ENCODE measurements at regions not wholly inside any gene's neighbourhood (a gene's known extent, or its start where the extent isn't known, plus 50 kb on each side); places are given as distances from the start of the nearest gene placed in this dataset.

DNA sequence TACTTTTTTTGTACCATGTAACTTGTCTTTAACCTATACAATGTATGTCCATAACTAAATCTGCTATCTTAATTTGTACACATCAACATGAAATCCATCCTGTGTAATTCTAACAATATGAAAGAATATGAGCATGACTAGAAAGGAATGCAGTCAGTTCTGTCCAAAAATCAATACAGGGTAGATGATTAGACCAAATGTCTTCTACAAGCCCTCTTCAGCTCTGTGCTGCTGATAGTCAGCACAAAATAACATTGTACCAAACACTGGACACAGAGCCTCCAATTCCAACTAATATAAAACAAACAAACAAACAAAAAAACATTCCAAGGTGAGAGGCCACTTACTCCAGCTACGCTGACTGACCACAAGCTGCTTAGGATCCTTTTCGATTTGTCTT is 301.4 kb upstream of the IRAK1BP1 start:
- CTCF ChIA-PET: no interaction called here

GRCh38 chr6:78570044-78570443 is 297.3 kb upstream of the IRAK1BP1 start:
- POLR2A ChIA-PET: no interaction called here

More for the DNA sequence above, 301.4 kb upstream of the IRAK1BP1 start:
- POLR2A ChIA-PET: no interaction called here

DNA sequence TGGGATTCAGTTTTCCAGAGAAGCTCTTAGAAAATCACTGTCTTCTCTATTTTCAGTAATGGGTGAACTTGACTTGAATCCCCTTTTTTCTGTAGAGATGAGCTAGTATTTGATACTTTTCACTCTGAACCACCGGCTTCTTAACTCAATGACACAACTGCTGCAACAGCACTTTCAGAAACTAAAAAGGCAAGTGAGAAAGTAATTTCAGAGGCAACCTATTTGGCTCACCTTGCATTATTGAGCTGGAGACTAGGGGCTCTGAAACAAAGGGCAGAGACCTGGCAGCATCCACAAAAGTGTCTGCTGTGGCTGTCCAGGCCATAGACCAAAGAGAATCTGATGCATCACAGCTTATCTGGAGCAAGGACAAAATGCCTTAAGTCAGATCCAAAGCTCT is 289.8 kb upstream of the IRAK1BP1 start:
- ChIA-PET CTCF (no interaction called here), POLR2A (no interaction called here)

More at GRCh38 chr6:78570044-78570443, 297.3 kb upstream of the IRAK1BP1 start:
- CTCF ChIA-PET: no interaction called here

DNA sequence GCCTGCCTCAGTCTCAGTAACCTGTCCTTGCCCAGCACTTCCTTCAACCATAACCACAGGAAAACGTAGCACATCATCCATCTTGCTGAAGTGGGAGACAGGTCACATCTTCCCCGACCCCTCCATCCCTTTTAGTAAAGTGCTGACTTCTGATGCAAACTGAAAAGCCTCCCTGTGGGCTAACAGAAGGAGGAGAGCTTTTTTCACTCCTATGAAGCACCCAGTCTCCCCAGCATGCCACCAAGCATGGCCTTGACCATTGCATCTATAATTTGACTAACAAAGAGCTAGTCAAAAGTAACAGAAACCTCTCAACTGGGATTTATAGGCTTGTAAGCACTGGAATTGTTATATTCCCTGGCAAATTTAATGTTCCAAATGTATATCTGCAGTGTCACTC is 288.9 kb upstream of the IRAK1BP1 start:
- ChIA-PET POLR2A (no interaction called here), CTCF (no interaction called here)

DNA sequence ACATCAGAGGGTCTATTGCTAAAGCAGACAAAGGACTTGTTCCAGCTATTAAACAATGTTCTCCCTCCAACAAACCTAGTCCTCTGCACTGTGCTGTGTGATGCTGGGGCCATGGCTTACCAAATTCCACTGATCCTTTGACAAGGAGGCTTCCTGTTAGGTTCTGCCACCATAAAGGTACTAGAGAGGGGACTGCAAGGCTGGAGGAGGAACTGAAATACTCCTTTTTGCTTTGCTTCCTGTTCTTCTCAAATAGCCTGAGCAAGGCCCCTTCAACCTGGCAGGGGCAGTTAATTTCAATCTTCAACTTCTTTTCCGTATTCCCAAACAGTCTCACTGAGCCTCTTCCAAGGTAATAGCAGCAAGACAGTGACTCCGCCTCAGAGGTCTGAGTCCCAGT is 286.4 kb upstream of the IRAK1BP1 start:
- CTCF ChIA-PET: no interaction called here

DNA sequence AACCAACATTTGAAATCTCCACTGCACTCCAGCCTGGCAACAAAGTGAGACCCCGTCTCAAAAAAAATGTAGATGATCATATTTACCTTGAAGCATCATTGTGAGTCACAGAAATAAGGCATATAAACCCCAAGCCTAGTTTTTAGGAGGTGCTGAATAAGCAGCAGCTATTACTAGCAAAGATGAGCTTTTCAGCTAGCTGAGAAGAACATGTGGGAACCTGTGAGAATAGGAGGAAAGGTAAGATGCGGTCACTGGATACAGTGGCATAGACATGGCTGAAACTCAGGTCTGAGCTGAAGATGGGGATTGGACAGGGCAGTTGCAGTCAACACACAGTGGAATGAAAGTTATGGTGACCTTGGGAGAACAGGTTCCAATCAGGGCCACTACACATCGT is 284.3 kb upstream of the IRAK1BP1 start:
- POLR2A ChIA-PET: no interaction called here
- CTCF ChIA-PET: no interaction called here

More for the DNA sequence above, 286.4 kb upstream of the IRAK1BP1 start:
- POLR2A ChIA-PET: no interaction called here

GRCh38 chr6:78589436-78589835 is 277.9 kb upstream of the IRAK1BP1 start:
- ChIA-PET CTCF (no interaction called here), POLR2A (no interaction called here)

DNA sequence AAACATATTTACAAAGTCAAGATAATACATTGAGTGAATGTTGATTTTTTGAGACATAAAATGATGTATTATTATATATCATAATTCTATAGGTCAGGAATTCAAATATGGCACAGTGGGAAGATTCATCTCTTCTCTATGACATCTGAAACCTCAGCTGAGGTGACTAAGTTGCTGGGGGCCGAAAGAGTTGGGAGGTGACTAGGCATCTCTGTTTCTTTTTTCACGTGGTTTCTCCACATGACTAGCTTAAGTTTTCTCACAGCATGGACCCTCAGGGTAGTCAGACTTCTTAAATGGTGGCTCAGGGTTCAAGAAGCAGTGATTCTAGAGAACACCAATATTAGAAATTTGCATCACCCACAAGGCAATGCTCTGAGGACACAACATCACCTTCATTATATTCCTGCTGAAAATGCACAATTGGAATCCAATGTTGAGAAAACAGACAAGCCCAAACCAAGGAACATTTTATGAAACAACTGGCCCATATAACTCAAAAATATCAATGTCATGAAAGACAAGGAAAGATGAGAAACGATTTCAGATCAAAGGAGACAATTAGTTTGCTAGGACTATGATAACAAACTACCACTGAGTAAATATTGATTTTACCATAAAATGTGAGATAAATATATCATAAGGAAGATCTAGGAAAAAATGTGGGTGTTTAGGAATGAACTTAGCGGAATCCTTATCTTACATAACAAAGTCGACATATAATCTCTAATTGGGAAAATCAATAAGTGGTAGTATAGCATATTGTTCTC is 273.3 kb upstream of the IRAK1BP1 start:
- POLR2A ChIA-PET: no interaction called here
- CTCF ChIA-PET: no interaction called here

- CTCF ChIA-PET: no interaction called here
- POLR2A ChIA-PET: no interaction called here
Measured at GRCh38 chr6:78594668-78595066, 272.7 kb upstream of the IRAK1BP1 start.

- CTCF ChIA-PET: no interaction called here
- POLR2A ChIA-PET: no interaction called here
Measured at GRCh38 chr6:78597966-78598365, 269.4 kb upstream of the IRAK1BP1 start.

GRCh38 chr6:78598966-78599365 is 268.4 kb upstream of the IRAK1BP1 start:
- POLR2A ChIA-PET: no interaction called here
- CTCF ChIA-PET: no interaction called here

- POLR2A ChIA-PET: no interaction called here
- CTCF ChIA-PET: no interaction called here
Measured at GRCh38 chr6:78599526-78599925, 267.8 kb upstream of the IRAK1BP1 start.

GRCh38 chr6:78605909-78606446 is 261.4 kb upstream of the IRAK1BP1 start:
- ChIA-PET POLR2A (no interaction called here), CTCF (no interaction called here)

DNA sequence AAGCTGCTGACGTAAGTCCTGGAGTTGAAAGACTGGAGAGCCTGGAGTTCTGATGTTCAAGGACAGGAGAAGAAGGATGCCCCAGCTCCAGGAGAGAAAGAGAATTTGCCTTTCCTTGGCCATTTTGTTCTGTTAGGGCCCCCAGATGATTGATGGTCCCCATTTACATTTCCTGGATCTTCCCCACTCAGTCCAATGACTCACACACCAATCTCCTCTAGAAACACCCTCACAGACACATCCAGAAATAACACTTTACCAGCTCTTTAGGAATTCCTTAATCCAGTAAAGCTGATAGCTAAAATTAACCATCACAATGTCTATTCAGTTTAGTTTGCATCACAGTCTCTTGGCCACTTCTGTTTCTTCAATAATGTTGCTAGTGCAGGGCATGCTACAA is 260.2 kb upstream of the IRAK1BP1 start:
- ChIA-PET POLR2A (no interaction called here), CTCF (no interaction called here)

- CTCF ChIA-PET: no interaction called here
- POLR2A ChIA-PET: no interaction called here
Measured at GRCh38 chr6:78611102-78611620, 256.2 kb upstream of the IRAK1BP1 start.

GRCh38 chr6:78611886-78612480 is 255.4 kb upstream of the IRAK1BP1 start:
- ChIA-PET POLR2A (no interaction called here), CTCF (no interaction called here)

GRCh38 chr6:78614961-78615360 is 252.4 kb upstream of the IRAK1BP1 start:
- ChIA-PET POLR2A (no interaction called here), CTCF (no interaction called here)

DNA sequence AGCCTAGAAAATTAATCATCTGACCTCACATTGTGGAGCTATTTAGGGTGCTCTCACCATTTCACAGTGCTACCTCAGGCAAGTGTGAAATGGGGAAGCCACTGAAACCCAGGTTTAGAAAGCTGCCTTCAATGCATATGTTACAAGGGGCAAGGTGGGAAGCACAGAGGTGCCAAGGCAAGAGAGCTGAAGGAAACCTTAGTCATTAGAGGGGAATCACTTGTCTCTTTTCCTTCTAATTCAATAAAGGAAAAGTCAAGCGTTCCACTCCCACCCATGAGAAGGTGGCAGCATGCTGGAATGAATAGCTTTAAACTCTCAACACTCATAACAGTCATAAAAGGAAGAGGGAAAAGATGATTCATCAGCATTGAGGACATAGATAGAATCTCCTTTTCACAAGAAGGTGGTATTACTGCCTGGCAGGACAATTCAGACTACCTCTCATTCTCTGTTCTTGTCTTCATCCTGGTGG is 251.9 kb upstream of the IRAK1BP1 start:
- ChIA-PET CTCF (no interaction called here), POLR2A (no interaction called here)

DNA sequence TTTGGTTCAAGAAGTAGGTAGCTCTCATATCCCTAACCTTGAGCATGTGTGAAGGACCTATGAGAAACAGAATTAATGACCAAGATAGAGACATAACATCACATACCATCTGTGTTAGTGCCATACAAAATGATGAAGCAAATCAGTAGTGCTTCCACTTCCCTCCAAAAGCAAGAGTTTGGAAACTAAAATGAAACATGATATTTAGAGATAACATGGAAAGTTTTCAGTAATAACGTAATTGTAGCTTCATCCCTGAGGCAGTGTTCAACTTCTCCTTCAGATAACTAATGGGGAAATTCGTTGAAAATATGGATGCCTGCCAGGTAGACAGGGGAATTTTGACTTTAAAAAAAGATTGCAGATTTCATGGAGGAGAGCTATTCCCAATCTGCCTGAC is 248.4 kb upstream of the IRAK1BP1 start:
- POLR2A ChIA-PET: no interaction called here
- CTCF ChIA-PET: no interaction called here

- POLR2A ChIA-PET: no interaction called here
- CTCF ChIA-PET: no interaction called here
Measured at GRCh38 chr6:78623554-78623953, 243.8 kb upstream of the IRAK1BP1 start.

GRCh38 chr6:78629154-78629721 is 238.1 kb upstream of the IRAK1BP1 start:
- ChIA-PET POLR2A (no interaction called here), CTCF (no interaction called here)
